ENCODE measurements at regions not wholly inside any gene's neighbourhood (a gene's known extent, or its start where the extent isn't known, plus 50 kb on each side); places are given as distances from the start of the nearest gene placed in this dataset.

GRCh38 chr12:74259199-74259598 lies 278.4 kb upstream of the ATXN7L3B start:
- TF ChIP-seq CTCF (conservative IDR thresholded peaks at IDR 0.05; ENCODE audit: low read length) (no peak), EZH2phosphoT487 (IDR thresholded peaks at IDR 0.05; ENCODE audit: borderline replicate concordance) (no peak)

Measured in Loucy (cell line).